ELF-1 (cell line): ENCODE measurements at regions not wholly inside any gene's neighbourhood (a gene's known extent, or its start where the extent isn't known, plus 50 kb on each side); places are given as distances from the start of the nearest gene placed in this dataset.
"Not testable (repeated sequence)": the region's sequence is repeated elsewhere in the genome, so short reads cannot be mapped to it uniquely, and the experiment has no call there.

Experiments
- DNase-seq: peaks from one replicate; pipeline ENCODE4 v3.0.0-alpha.2; 2016; ENCODE audit warnings: low read depth, low spot score

DNA sequence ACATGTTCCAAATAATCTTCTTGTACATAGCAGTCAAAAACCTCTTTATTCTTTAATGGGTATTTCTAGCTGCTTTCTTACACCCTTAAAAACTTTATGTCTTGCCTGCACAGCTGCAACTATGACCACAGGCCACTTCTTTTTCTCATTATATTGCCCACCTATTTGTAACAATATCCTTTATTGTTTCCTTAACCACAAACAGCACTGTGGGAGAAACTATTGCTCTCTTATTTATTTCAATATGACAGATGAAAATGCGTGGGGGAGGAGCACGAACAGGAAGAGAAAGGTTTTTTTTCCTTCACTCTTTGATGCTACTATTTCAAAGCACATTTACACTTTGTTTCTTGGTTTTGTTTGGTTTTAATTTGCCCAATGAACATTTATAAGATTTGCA, 253.5 kb downstream of the GJA1 start:
- DNase-seq, result no peak

DNA sequence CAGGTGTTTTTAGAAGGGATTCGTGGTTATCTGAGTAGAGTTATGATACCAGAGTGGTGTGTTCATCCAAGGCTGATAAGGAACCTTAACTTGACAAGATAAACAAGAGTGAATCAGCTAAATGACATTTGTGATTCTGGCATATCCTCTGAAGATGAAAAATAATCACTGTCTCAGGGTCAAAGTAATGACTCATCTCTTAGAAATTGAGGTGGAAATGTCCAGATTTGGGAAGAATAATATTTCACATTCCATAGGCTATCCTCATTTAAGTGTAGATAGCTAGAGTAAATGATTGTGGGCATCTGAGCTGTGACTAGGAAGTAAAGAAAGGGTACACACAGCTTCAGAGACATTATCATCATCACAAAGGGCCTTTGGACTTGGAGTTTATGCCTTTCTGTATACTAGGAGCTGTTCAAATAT, 255.7 kb downstream of the GJA1 start:
- DNase-seq, result no peak

DNA sequence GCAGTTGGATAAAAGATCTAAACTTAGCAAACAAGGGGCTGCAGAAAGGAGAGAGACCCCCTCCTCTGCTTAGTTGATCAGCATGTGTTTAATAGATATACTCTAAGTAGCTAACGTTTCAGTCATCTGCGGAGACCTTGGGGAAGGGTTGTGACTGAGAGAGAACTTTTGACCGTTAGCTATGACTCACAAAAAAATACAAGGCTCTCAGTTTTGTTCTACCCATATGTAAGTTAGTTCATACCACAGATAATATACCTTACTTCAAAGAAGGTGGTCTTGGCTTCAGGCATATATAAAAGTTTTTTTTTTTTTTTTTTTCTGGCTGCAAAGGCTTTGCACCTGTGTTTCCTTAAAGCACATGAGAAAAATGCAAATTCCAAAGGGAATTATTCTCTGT, 258.9 kb downstream of the GJA1 start:
- no peak for DNase-seq

DNA sequence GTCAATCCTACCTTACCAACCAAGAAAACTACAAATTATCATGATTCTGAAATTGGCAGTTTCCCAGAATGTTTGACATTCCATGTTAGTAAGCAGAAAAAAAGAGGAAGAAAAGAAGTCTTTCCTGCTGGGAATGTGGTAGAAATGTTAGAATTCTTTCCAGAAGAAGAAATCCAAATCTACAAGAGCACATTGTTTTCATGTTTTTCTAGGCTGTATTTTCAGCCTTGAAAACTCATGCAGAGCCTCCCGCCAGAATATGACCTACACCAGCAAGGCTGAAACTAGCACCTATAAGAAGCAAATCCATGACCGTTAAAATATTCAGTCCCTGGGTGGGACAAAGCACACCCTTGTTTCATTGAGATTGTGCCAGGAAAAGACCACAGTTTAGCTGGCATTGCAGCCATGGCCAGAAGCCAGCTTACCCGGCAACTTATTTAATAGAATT, 259.4 kb downstream of the GJA1 start:
- no peak for DNase-seq

DNA sequence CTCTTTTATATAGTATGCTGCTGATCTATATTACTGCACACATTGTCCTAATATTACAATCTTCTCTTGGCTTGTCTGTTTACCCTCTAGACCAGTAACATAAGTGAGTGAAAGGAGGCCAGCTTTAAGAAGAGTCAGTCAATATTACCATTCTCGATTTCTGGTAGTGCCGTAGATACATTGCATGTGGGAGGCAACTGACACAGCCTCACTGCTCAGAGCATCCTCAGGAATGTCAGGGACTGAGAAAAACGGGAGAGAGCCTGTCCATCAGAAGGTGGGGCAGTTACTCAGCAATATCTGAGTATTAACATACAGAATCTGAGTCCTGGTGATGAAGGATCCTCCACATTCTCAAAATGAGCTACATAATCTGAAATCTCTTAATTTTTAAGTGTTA, 259.9 kb downstream of the GJA1 start:
- no peak for DNase-seq

DNA sequence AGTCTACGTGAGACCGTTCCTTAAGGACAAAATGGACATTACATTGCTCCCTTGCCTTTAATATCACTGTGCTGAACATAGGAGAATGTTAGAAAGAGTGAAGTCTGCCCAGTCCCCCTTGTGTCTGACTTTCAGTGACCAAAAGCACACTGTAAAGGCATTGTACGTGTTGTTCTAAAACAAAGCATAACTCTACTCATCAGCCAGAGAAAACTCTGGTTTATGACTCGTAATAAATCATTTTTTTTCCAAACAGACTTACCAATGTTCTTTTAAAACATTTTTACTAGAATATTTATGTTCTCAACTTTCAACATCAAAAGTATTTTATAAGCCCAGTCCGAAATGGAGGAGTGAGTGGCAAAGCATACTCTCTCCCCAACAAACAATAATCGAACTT, 262.5 kb downstream of the GJA1 start:
- no peak for DNase-seq

DNA sequence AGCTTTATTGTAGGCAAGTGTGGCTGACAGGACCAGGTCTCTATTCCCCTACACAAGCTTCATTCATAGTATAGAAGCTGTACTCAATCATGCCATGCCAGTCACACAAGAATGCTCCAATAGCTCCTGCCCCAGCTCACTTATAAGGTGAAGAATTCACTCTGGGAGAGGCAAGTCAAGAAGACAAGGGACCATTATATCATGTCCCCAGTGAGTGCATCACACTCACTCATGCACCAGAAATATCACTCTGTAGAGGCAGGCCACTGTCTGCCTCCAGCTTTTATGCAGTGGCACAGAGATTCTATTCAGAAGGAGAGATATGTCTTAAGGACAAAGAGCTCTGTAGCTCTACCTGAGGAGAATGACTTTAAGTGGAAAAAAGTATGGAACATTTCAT, 263.2 kb downstream of the GJA1 start:
- no peak for DNase-seq

DNA sequence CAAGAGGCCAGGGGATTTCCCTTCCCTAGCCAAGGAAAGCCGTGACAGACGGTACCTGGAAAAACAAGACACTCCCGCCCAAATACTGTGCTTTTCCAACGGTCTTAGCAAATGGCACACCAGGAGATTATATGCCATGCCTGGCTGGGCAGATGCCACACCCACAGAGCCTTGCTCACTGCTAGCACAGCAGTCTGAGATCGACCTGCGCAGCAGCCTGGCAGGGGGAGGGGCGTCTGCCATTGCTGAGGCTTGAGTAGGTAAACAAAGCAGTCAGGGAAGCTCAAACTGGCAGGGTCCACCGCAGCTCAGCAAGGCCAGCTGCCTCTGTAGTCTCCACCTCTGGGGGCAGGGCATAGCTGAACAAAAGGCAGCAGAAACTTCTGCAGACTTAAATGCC, 267.7 kb downstream of the GJA1 start:
- not testable (repeated sequence) for DNase-seq

DNA sequence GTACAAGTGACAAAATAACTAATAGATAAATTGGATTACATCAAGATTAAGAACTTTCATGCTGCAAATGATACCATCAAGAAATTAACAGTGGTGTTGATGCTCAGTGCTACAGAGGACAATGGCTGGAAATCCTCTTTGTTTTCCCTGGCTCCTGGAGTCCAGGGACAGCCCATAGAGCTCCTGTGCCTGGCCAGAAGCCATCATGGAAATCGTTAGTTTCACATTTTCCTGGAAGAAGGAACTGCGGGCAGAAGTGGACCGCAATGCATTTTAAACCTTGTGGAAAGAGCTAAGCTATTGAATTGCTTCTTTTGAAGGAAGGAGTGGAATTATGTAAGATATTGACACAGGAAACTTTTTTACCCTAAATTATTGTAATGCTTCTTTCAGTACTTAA, 276.0 kb downstream of the GJA1 start:
- no peak for DNase-seq

DNA sequence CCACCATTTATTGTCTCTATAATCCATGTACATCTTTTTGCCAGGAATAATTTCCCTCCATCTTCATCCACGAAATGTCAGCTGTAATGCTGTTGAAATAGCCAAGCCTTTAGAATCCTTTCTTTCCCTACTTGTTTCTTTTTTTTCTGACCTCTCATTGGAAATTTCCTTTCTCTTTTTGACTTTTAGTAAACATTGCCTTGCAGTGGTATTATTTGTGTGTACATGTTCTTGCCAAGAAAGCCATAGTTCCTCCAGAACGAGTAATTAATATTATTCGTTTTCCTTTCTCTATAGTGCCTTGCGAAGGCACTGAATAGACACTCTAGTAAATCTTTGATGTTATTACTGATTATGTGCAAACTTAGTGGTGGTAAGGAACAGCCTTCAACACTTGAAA, 282.2 kb downstream of the GJA1 start:
- no peak for DNase-seq

DNA sequence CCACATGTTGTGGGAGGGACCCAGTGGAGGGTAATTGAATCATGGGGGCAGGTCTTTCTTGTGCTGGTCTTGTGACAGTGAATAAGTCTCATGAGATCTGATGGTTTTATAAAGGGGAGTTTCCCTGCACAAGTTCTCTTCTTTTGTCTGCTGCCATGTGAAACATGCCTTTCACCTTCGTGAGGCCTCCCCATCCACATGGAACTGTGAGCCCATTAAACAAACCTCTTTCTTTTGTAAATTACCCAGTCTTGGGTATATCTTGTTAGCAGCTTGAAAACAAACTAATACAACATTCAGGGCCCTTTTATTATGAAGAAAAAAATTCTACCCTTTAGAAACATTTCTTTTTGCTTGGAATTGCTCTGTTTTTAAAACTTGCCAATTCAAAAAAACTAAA, 285.4 kb downstream of the GJA1 start:
- not testable (repeated sequence) for DNase-seq

DNA sequence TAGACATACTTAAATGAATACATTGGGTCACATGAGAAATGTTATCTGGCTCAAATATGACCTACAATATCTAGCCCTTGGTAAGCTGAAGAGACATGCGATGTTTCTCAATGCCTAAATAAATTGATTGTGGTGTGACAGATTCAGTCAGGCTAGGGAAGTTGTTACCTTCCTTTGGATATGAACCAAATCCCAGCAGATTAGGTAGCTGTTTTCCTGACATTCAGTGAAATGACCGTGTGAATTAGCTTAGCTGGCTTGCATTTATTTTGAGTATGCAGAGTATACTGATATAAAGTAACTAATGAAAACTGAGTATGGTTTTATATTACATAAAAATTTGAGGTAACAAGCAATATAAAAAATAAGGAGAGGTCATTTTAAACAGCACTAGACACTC, 288.2 kb downstream of the GJA1 start:
- no peak for DNase-seq

DNA sequence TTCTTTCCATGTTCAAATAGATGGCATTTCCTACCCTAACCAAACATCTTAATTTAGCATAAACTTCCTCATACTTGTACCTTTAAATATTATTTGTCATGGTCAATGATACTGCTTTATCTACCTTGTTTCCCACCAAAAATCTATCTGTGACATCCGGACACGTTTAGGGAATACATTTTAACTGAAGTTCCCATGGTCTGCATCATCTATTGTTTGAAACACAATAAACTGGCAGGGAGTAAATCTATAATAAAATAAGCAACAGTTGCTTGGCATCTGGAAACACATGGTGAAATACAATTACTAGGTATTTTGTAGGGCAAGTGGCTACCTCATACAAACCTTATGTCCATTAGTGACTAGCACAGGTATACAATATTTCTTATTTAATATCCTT, 289.1 kb downstream of the GJA1 start:
- DNase-seq, result no peak

DNA sequence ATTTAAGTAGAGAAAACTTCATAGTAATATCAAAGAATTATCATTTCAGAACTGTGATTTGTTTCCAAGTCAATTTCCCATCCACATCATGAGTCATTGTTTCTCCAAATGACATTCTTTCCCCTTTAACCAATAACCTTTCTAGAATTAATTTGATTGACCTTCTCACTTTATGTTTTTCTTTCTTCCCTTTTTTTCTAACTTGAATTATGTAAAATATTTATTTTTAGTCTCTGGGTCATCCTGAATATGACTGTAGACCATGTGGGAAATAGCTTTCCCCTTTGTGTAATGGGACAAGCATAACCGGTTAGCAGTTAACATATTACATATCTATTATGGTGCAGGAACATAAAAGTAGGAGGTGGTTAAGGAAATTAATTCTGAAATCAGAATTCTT, 291.1 kb downstream of the GJA1 start:
- DNase-seq, result no peak

DNA sequence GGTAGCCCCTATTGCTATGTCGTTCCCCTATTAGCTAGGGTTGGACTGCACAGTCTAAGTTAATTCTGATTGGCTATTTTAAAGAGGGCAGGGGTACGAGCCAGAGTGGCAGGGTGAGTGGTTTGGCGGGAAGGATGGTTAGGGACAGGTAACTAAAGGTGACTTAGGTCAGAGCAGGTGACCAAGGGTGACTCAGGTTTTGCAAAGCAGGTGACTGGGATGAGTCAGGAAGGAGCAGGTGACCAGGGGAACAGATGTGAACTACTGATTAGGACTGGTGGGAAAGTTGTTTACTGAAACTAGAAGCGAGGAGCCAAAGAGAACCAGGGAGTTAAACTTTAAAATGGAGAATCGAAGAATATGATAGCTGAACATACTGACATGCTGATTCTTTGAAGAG, 295.2 kb downstream of the GJA1 start:
- no peak for DNase-seq

DNA sequence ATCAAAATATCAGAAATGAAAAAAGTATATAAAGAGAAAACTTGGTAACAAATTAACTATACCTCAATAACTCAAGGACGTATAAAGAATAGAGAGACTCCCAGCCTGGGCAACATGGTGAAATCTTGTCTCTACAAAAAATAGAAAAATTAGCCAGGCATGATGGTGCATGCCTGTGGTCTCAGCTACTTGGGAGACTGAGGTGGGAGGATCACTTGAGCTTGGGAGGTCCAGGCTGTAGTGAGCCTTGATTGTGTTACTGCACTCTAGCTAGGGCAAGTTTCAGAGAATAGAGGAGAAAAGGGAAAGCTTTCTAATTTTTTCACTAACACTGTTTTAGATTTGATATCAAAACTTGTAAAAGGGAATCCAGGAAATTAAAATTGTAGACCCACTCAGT, 295.9 kb downstream of the GJA1 start:
- no peak for DNase-seq

DNA sequence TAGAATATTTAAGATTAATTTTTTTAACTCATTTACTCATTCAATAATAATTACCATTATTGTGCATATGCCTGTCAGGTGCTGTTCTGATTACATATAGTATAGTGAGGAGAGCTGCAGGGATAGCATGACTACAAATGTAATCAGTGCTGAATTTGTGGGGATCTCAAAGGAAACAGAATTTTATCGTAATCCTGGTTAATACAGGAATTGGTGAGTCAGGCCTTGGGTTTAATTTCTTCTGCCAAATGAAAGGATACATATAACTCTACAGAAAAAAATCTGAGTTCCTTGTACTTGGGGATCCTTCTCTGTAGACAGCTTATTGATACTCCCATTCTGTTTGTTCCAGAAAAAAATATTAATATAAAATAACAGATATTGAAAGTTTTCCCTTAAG, 297.2 kb downstream of the GJA1 start:
- DNase-seq, result no peak

DNA sequence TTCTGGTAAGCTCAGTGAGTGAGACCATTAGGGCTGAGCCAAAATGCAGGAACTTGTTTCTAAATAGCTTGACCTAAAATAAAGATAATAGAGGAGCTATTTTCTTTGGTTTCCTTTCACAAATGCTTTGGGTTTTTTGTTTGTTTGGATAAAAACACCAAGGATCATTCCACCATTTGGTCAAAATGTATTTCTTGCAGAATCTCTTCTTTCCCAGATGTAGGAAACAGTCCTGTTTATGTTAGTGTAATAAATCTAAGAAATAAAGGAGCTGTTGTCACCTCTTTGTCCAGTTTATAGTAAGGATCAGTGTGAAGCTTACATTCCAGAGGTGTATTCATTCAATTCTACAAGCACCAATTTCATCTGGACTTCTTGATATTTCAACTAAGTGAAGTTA, 297.8 kb downstream of the GJA1 start:
- no peak for DNase-seq

DNA sequence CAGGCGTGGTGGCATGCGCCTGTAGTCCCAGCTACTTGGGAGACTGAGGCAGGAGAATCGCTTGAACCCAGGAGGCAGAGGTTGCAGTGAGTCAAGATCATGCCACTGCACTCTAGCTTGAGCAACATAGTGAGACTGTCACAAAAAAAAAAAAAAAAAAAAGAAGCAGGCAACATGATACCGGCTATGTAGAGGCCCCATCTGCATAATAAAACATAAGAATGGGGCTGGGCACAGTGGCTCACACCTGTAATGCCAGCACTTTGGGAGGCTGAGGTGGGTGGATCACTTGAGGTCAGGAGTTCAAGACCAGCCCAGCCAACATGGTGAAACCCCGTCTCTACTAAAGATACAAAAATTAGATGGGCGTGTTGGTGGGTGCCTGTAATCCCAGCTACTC, 304.7 kb downstream of the GJA1 start:
- not testable (repeated sequence) for DNase-seq

DNA sequence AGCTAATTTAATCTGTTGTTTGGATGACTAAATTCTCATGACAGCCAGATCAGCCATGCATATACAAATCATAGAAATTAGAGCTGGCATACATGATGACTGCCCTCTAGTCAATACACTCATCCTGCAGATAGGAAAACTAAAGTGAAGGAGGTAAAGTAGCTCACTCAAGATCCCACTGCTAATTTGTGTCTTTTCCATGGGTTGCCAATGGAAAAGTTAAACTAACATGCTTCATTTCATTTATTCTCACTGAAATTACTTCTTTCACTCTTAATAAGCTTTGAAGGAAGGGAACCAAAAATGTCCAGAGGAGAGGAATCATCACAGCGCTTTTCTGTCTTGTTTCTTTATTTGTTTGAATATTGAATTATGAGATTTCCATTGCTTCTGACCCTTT, 308.2 kb downstream of the GJA1 start:
- DNase-seq, result no peak

DNA sequence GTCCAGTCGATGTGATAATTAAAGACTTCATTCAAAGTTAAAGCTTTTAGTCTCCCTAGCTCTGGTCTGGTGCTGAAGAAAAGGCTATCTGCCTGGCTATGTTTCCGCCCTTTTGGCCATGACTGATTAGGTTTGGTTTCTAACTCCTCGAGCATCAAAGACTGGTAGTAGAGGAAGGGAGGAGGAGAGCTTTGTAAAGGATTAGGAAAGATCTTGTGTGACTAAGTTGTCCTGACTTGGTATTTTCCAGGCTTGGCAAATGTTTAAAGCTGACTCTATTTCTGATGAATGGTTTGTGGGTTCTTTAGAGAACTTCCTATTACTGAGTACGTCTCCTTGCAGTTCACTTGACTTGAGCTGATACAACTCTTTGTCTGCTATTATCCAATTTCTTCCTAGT, 312.9 kb downstream of the GJA1 start:
- peak; percentile 40 for DNase-seq

DNA sequence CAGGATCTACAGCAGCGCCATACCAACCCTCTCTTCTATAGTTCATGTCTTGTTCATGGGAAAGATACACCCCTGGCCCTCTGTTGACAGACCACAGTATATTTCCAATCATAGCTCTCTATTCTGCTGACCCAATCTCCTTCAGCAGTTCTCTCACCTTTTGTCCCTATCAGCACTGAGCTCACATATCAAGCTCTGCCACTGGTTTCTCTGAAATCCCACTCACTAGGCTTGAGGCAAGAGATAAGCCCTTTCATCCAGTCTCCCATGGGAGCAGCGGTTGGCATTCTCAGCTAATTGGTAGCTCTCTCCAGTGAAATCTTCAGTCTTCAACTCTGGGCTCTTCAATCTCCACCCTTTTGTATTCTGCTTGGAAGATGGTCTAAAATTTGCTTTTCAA, 313.4 kb downstream of the GJA1 start:
- DNase-seq, result peak; percentile 44

DNA sequence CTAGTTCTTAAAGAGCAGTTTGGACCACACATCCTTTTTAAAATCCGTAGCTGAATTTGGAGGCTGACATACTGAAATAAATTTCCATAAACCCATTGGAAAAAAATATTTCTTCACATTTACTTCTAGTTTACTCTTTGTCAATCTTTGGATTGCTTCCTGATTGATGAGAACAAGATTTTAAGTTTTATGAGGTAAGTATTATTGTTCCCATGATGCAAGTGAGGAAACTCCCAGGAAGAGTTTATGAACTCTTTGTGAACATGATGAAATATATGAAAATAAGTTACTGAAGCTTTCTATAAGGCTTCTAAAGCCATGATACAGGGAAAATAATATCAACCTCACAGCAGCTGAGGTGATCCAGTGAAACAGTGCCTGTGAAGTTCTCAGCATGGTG, 320.0 kb downstream of the GJA1 start:
- DNase-seq, result no peak

DNA sequence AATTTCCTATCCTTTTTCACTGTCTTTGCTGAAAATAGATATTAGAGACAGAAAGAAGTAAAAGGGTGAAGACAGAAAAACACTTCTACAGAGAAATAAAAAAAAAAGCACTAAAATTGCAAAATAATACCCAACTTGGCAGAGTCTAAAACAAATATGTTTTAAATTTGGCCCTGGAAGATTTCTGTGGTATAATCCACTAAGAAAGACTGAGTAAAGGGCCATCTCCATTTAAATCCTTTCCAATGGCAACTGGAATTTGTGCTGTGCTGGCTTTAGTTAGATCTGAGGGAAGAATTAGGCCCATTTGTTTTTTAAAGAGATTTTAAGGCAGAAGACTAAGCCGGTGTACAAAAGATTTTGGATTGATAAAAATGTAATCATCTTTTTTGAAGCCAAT, 321.2 kb downstream of the GJA1 start:
- DNase-seq, result no peak

DNA sequence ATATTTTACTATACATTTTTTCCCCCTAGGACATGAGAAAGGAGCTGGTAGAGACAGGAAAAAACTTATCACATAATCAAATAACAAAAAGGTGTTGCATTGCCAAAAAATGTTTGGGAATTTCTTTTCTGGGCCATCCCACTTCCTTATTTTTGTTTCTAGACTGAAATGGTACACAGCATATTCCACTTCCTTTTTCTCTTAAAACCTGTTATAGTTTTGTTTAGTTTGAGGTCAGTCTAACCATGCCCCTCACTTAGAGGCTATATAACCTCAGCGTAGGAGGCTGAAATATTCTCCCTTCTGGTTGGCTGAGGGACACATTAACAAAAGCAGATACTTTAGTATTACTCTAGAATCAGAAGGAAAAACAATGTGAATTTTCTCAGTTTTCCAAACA, 323.9 kb downstream of the GJA1 start:
- no peak for DNase-seq
